BE2C (cell line): ENCODE measurements at regions not wholly inside any gene's neighbourhood (a gene's known extent, or its start where the extent isn't known, plus 50 kb on each side); places are given as distances from the start of the nearest gene placed in this dataset.

Source experiments
- DNase-seq: peaks from one replicate; pipeline ENCODE4 v3.0.0-alpha.2; 2020
- H3K27me3 ChIP-seq: fragments of 250-450 bp; sonication (Bioruptor Pico); 2 replicates; pipeline ENCODE4 v1.5.1; 2020; ENCODE audit warnings: mild to moderate bottlenecking
- H3K36me3 ChIP-seq: fragments of 250-450 bp; sonication (Bioruptor Pico); 2 replicates; pipeline ENCODE4 v1.5.1; 2020; ENCODE audit warnings: mild to moderate bottlenecking
- H3K4me1 ChIP-seq: fragments of 250-450 bp; sonication (Bioruptor Pico); 2 replicates; pipeline ENCODE4 v1.5.1; 2020
- H3K4me3 ChIP-seq: 2 replicates; pipeline ENCODE4 v1.5.1; 2011; ENCODE audit warnings: low read depth, low read length
- H3K9me3 ChIP-seq: fragments of 250-450 bp; sonication (Bioruptor Pico); 2 replicates; pipeline ENCODE4 v1.5.1; 2020
- TF ChIP-seq, protein P1 (sequence below): IDR thresholded peaks from 2 replicates; pipeline ENCODE4 v1.5.1; 2012; ENCODE audit warnings: mild to moderate bottlenecking, low read depth, low read length

GRCh38 chr6:15770347-15771143 is 107.7 kb upstream of the DTNBP1 start:
- DNase-seq: no peak
- TF ChIP-seq, protein P1, sequence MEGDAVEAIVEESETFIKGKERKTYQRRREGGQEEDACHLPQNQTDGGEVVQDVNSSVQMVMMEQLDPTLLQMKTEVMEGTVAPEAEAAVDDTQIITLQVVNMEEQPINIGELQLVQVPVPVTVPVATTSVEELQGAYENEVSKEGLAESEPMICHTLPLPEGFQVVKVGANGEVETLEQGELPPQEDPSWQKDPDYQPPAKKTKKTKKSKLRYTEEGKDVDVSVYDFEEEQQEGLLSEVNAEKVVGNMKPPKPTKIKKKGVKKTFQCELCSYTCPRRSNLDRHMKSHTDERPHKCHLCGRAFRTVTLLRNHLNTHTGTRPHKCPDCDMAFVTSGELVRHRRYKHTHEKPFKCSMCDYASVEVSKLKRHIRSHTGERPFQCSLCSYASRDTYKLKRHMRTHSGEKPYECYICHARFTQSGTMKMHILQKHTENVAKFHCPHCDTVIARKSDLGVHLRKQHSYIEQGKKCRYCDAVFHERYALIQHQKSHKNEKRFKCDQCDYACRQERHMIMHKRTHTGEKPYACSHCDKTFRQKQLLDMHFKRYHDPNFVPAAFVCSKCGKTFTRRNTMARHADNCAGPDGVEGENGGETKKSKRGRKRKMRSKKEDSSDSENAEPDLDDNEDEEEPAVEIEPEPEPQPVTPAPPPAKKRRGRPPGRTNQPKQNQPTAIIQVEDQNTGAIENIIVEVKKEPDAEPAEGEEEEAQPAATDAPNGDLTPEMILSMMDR: no peak
- no peaks in the 10 kb centered on the region for H3K36me3 ChIP-seq
- H3K9me3 ChIP-seq: no peaks in the 10 kb centered on the region
- no peaks in the 10 kb centered on the region for H3K4me1 ChIP-seq
- peaks cover 25% of the 10 kb centered on the region for H3K27me3 ChIP-seq
- no peak overlapping the region for H3K4me3 ChIP-seq

DNA sequence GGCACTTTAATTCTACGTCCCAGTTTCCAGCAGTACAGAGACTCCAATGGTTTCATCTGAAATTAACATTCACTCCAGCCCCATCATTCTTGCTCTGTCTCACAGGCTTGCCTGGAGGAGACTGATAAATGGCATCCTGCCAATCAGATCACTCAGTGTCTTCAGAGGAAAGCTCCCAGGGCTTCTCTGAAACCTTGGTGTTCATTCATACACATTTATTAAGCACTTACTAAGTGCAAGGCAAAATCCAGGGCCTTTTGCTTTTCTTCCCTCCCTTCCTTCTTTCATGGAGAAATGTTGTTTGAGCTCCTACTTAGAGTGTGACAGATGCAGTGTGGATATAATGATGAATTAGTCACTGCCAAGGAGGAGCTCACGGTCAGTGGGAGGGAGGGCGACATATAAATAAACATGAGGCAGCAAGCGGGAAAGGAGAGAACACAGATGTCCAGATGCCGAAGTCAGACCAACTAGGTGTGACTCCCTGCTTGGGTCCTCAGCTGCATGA is 106.7 kb upstream of the DTNBP1 start:
- no peaks in the 10 kb centered on the region for H3K36me3 ChIP-seq
- no peak for DNase-seq
- H3K4me3 ChIP-seq: no peak overlapping the region
- H3K9me3 ChIP-seq: no peaks in the 10 kb centered on the region
- peaks cover 20% of the 10 kb centered on the region for H3K27me3 ChIP-seq
- H3K4me1 ChIP-seq: no peaks in the 10 kb centered on the region
- TF ChIP-seq, protein P1: no peak

- Histone ChIP-seq H3K36me3 (no peaks in the 10 kb centered on the region), H3K9me3 (no peaks in the 10 kb centered on the region), H3K4me3 (no peak overlapping the region), H3K4me1 (no peaks in the 10 kb centered on the region), H3K27me3 (peaks cover 18% of the 10 kb centered on the region)
- no peak for DNase-seq
- TF ChIP-seq, protein P1: no peak
Measured at GRCh38 chr6:15768999-15769398, 106.2 kb upstream of the DTNBP1 start.

- H3K36me3 ChIP-seq: no peaks in the 10 kb centered on the region
- H3K4me3 ChIP-seq: no peak overlapping the region
- no peak for DNase-seq
- H3K9me3 ChIP-seq: no peaks in the 10 kb centered on the region
- TF ChIP-seq, protein P1: no peak
- H3K27me3 ChIP-seq: no peaks in the 10 kb centered on the region
- no peaks in the 10 kb centered on the region for H3K4me1 ChIP-seq
Measured at GRCh38 chr6:15763837-15764236, 101.0 kb upstream of the DTNBP1 start.

DNA sequence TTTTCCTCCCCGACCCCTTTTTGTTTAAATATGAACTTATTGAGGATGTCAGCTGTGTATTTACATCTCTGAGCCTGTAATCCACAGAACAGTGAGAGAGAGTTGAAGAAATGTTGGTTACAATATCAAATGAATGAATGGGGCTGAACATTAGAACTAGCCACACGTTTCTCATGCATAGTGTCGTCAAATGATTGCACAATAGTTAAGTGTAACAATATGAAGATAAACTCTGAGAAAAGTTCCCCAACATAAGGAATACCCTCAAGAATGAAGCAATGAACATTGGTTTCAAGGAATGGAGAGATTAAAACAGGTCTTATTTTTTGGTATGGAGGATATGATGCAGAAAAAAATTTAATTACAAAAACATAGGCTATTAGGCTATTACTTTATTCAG is 100.5 kb upstream of the DTNBP1 start:
- H3K9me3 ChIP-seq: no peaks in the 10 kb centered on the region
- DNase-seq: no peak
- no peaks in the 10 kb centered on the region for H3K36me3 ChIP-seq
- H3K27me3 ChIP-seq: no peaks in the 10 kb centered on the region
- H3K4me1 ChIP-seq: no peaks in the 10 kb centered on the region
- TF ChIP-seq, protein P1: no peak
- H3K4me3 ChIP-seq: no peak overlapping the region

GRCh38 chr6:15761045-15761502 is 98.2 kb upstream of the DTNBP1 start:
- TF ChIP-seq, protein P1: no peak
- H3K4me3 ChIP-seq: no peak overlapping the region
- no peaks in the 10 kb centered on the region for H3K27me3 ChIP-seq
- DNase-seq: no peak
- no peaks in the 10 kb centered on the region for H3K36me3 ChIP-seq
- no peaks in the 10 kb centered on the region for H3K4me1 ChIP-seq
- no peaks in the 10 kb centered on the region for H3K9me3 ChIP-seq
